ENCODE measurements at regions not wholly inside any gene's neighbourhood (a gene's known extent, or its start where the extent isn't known, plus 50 kb on each side); places are given as distances from the start of the nearest gene placed in this dataset.
A peak's percentile ranks its signal among the peaks of the same experiment; 100 is the strongest.

DNA sequence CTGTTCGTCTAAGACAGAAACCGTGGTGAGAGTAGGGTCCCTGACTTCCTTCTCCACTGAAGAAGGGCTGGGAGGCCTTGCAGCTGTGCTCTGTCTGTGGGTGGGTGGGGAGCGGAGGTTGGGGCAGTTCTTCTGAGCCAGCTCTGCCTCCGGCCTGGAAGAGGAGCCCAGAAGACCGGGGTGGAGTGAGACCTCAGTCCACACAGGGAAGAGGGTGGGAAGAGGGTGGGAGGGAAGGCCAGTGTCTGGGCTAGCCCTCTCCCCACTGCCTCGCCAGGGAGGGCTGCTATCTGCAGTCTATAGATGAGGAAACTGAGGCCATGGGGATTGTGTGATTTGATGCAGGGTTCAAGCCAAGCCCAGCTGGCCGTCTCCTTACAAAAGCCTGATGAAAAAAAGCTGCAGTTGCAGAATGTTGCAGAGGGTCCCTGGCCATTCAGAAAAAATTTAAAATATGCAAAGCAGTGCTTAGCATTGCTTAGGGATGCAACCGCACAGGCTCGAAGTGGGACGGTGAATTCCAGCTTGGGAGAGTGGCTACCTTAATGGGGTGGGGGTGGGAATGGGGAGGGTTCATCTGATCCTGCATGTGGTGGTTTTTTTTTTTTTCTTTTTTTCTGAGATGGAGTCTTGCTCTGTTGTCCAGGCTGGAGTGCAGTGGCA, 181.6 kb upstream of the HS6ST1 start:
- no peak for TF ChIP-seq PAX5 (IDR thresholded peaks at IDR 0.05; ENCODE audit: insufficient read depth, low read length, severe bottlenecking)
- no peak for TF ChIP-seq TAF1 (IDR thresholded peaks at IDR 0.05; ENCODE audit: low read depth, low read length)
- no peak for TF ChIP-seq POLR2A (IDR thresholded peaks at IDR 0.05; ENCODE audit: low read depth, low read length)
- TF ChIP-seq SPI1 (IDR thresholded peaks at IDR 0.05; ENCODE audit: low read depth, low read length) = no peak
- no peak for TF ChIP-seq POU2F2 (IDR thresholded peaks at IDR 0.05; ENCODE audit: low read depth, low read length)
- TF ChIP-seq POLR2AphosphoS5 (IDR thresholded peaks at IDR 0.05; ENCODE audit: low read depth, low read length) = no peak
- no peak for FAIRE-seq
- DNase-seq (ENCODE audit: insufficient read length, low spot score) = no peak

DNA sequence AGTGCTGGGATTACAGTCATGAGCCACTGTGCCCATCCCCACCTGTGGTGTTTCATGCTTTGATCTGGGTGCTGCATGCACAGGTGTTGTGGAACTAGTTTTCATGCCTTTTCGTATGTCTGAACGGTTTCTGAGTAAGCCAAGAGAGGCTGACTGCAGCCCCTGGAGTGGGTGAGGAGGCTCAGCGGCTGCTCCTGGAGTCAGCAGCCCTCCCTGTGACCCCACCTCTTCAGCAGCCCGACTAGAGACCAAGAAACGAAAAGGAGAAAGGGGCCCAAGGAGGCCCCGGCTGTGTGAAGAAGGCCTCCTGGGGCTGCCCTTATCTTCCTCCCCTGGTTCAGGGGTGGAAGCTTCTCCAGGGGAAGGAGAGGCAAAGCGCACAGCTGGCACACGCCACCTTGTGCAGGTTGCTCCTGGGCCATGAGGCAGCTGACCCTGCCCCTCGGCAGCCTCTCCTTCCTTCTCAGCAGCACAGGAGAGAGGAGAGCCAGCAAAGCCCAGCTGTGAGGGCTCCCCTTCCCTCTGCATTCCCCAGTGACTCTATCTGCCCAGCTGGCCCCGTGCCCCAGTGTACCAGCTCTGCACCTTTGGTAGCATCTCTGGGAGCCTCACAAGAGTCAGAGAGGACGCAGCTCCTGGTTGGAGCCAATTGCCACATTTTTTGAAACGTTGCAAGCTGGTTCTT, 182.5 kb upstream of the HS6ST1 start:
- no peak for TF ChIP-seq POLR2AphosphoS5 (IDR thresholded peaks at IDR 0.05; ENCODE audit: low read depth, low read length)
- TF ChIP-seq POLR2A (IDR thresholded peaks at IDR 0.05; ENCODE audit: low read depth, low read length) = no peak
- TF ChIP-seq SPI1 (IDR thresholded peaks at IDR 0.05; ENCODE audit: low read depth, low read length) = no peak
- no peak for TF ChIP-seq TAF1 (IDR thresholded peaks at IDR 0.05; ENCODE audit: low read depth, low read length)
- TF ChIP-seq POU2F2 (IDR thresholded peaks at IDR 0.05; ENCODE audit: low read depth, low read length) = no peak
- TF ChIP-seq PAX5 (IDR thresholded peaks at IDR 0.05; ENCODE audit: insufficient read depth, low read length, severe bottlenecking) = no peak
- FAIRE-seq (no peak), DNase-seq (ENCODE audit: insufficient read length, low spot score) (no peak)

- DNase-seq (ENCODE audit: insufficient read length, low spot score) (no peak), FAIRE-seq (no peak)
- no peak for TF ChIP-seq PAX5 (IDR thresholded peaks at IDR 0.05; ENCODE audit: insufficient read depth, low read length, severe bottlenecking)
Observed at GRCh38 chr2:128501700-128502099, 183.0 kb upstream of the HS6ST1 start.

- FAIRE-seq = no peak
- TF ChIP-seq SPI1 (IDR thresholded peaks at IDR 0.05; ENCODE audit: low read depth, low read length) (no peak), POLR2A (IDR thresholded peaks at IDR 0.05; ENCODE audit: low read depth, low read length) (no peak), POLR2AphosphoS5 (IDR thresholded peaks at IDR 0.05; ENCODE audit: low read depth, low read length) (no peak), POU2F2 (IDR thresholded peaks at IDR 0.05; ENCODE audit: low read depth, low read length) (no peak), TAF1 (IDR thresholded peaks at IDR 0.05; ENCODE audit: low read depth, low read length) (no peak), PAX5 (IDR thresholded peaks at IDR 0.05; ENCODE audit: insufficient read depth, low read length, severe bottlenecking) (no peak)
- DNase-seq (ENCODE audit: insufficient read length, low spot score) = no peak
Observed at GRCh38 chr2:128502200-128502599, 183.5 kb upstream of the HS6ST1 start.

GRCh38 chr2:128502638-128503246, 184.1 kb upstream of the HS6ST1 start:
- TF ChIP-seq POLR2A (IDR thresholded peaks at IDR 0.05; ENCODE audit: low read depth, low read length) (no peak), PAX5 (IDR thresholded peaks at IDR 0.05; ENCODE audit: insufficient read depth, low read length, severe bottlenecking) (no peak), POU2F2 (IDR thresholded peaks at IDR 0.05; ENCODE audit: low read depth, low read length) (no peak), TAF1 (IDR thresholded peaks at IDR 0.05; ENCODE audit: low read depth, low read length) (no peak), POLR2AphosphoS5 (IDR thresholded peaks at IDR 0.05; ENCODE audit: low read depth, low read length) (no peak), SPI1 (IDR thresholded peaks at IDR 0.05; ENCODE audit: low read depth, low read length) (no peak)
- FAIRE-seq (no peak), DNase-seq (ENCODE audit: insufficient read length, low spot score) (no peak)

DNA sequence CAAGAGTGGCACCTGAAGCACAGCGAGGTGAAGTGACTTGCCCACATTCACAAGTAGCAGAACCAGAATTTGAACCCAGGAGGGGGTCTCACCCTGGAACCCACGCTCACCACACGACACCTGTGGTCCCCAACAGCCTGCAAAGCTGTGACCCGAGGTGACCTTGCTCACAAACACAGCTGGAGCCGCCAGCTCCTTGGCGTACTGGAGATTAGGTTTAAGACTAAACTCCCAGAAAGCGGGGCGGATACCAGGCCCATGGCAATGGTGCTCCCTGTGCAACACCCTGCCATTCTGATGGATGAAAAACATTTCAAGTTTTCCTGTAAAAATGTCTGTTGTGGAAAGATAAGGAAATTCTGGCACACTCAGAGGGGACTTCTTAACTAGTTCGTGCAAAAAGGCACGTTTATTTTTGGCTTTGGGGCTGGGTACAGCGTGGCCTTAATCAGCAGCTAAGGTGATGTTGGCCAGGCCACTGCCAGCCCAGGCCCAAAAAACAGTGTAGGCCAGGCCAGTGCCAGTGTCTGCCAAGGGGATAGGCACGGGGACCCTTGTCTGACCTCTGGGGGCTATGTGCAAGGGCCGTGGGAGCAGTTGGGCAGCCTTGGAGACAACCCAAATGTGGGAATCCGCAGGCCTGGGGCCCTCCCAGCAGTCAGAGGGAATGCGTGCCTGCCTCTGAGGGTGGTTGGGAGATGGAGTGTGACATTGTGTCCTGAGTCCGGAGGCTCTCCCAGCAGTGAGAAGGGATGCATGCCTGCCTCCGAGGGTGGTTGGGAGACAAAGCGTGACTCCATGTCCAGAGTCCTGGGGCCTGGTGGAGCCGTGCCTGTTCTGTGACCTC, 185.0 kb upstream of the HS6ST1 start:
- DNase-seq (ENCODE audit: insufficient read length, low spot score) (no peak), FAIRE-seq (peak; percentile 13)

GRCh38 chr2:128504246-128505149, 185.8 kb upstream of the HS6ST1 start:
- FAIRE-seq (no peak), DNase-seq (ENCODE audit: insufficient read length, low spot score) (no peak)

More for the DNA sequence above, 185.0 kb upstream of the HS6ST1 start:
- TF ChIP-seq PAX5 (IDR thresholded peaks at IDR 0.05; ENCODE audit: insufficient read depth, low read length, severe bottlenecking) (no peak), POLR2AphosphoS5 (IDR thresholded peaks at IDR 0.05; ENCODE audit: low read depth, low read length) (no peak), POU2F2 (IDR thresholded peaks at IDR 0.05; ENCODE audit: low read depth, low read length) (no peak), TAF1 (IDR thresholded peaks at IDR 0.05; ENCODE audit: low read depth, low read length) (no peak), SPI1 (IDR thresholded peaks at IDR 0.05; ENCODE audit: low read depth, low read length) (no peak), POLR2A (IDR thresholded peaks at IDR 0.05; ENCODE audit: low read depth, low read length) (no peak)

DNA sequence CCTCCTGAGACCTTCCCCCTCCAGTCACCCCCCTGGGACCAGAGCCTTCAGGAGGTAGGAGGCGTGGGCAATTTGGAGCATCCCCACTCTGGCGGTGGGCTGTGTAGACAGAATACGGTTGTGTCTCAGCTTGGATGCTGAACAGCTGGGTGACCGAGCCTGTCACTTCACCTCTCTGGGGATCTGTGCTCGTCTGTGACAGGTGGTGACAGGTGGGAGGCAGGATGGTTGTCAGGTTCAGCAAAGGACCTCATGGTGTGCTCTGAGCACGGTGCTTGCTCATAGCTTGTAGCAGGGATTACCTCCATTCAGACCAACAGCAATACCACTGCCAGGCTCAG, 186.5 kb upstream of the HS6ST1 start:
- TF ChIP-seq POLR2A (IDR thresholded peaks at IDR 0.05; ENCODE audit: low read depth, low read length) (no peak), SPI1 (IDR thresholded peaks at IDR 0.05; ENCODE audit: low read depth, low read length) (no peak), TAF1 (IDR thresholded peaks at IDR 0.05; ENCODE audit: low read depth, low read length) (no peak), POU2F2 (IDR thresholded peaks at IDR 0.05; ENCODE audit: low read depth, low read length) (no peak), PAX5 (IDR thresholded peaks at IDR 0.05; ENCODE audit: insufficient read depth, low read length, severe bottlenecking) (no peak), POLR2AphosphoS5 (IDR thresholded peaks at IDR 0.05; ENCODE audit: low read depth, low read length) (no peak)
- DNase-seq (ENCODE audit: insufficient read length, low spot score) = no peak
- no peak for FAIRE-seq

More at GRCh38 chr2:128504246-128505149, 185.8 kb upstream of the HS6ST1 start:
- TF ChIP-seq SPI1 (IDR thresholded peaks at IDR 0.05; ENCODE audit: low read depth, low read length) = no peak
- TF ChIP-seq PAX5 (IDR thresholded peaks at IDR 0.05; ENCODE audit: insufficient read depth, low read length, severe bottlenecking) = no peak
- no peak for TF ChIP-seq POLR2A (IDR thresholded peaks at IDR 0.05; ENCODE audit: low read depth, low read length)
- TF ChIP-seq POU2F2 (IDR thresholded peaks at IDR 0.05; ENCODE audit: low read depth, low read length) = no peak
- TF ChIP-seq POLR2AphosphoS5 (IDR thresholded peaks at IDR 0.05; ENCODE audit: low read depth, low read length) = no peak
- TF ChIP-seq TAF1 (IDR thresholded peaks at IDR 0.05; ENCODE audit: low read depth, low read length) = no peak
